ENCODE measurements at regions not wholly inside any gene's neighbourhood (a gene's known extent, or its start where the extent isn't known, plus 50 kb on each side); places are given as distances from the start of the nearest gene placed in this dataset.

- FAIRE-seq (no peak), DNase-seq (ENCODE audit: insufficient read length) (no peak)
- TF ChIP-seq POLR2AphosphoS5 (IDR thresholded peaks at IDR 0.05; ENCODE audit: low read depth, low read length), result no peak
- TF ChIP-seq TAF1 (IDR thresholded peaks at IDR 0.05; ENCODE audit: borderline replicate concordance, low read depth, low read length), result no peak
- TF ChIP-seq POLR2A (IDR thresholded peaks at IDR 0.05; ENCODE audit: low read depth, low read length), result no peak
These were observed 121.5 kb upstream of the RCN1 start for GRCh38 chr11:31969359-31969702.

- DNase-seq (ENCODE audit: insufficient read length), result no peak
These were observed 122.2 kb upstream of the RCN1 start for GRCh38 chr11:31968461-31969358.

GRCh38 chr11:31967404-31968130 is 123.3 kb upstream of the RCN1 start:
- FAIRE-seq (no peak), DNase-seq (ENCODE audit: insufficient read length) (no peak)
- TF ChIP-seq POLR2A (IDR thresholded peaks at IDR 0.05; ENCODE audit: low read depth, low read length) (no peak), TAF1 (IDR thresholded peaks at IDR 0.05; ENCODE audit: borderline replicate concordance, low read depth, low read length) (no peak), POLR2AphosphoS5 (IDR thresholded peaks at IDR 0.05; ENCODE audit: low read depth, low read length) (no peak)

More at GRCh38 chr11:31968461-31969358, 122.2 kb upstream of the RCN1 start:
- TF ChIP-seq POLR2AphosphoS5 (IDR thresholded peaks at IDR 0.05; ENCODE audit: low read depth, low read length) (no peak), TAF1 (IDR thresholded peaks at IDR 0.05; ENCODE audit: borderline replicate concordance, low read depth, low read length) (no peak), POLR2A (IDR thresholded peaks at IDR 0.05; ENCODE audit: low read depth, low read length) (no peak)
- no peak for FAIRE-seq

GRCh38 chr11:31966846-31967245 is 124.0 kb upstream of the RCN1 start:
- no peak for FAIRE-seq
- DNase-seq (ENCODE audit: insufficient read length), result no peak
- TF ChIP-seq TAF1 (IDR thresholded peaks at IDR 0.05; ENCODE audit: borderline replicate concordance, low read depth, low read length) (no peak), POLR2AphosphoS5 (IDR thresholded peaks at IDR 0.05; ENCODE audit: low read depth, low read length) (no peak), POLR2A (IDR thresholded peaks at IDR 0.05; ENCODE audit: low read depth, low read length) (no peak)

GRCh38 chr11:31964181-31964580 is 126.7 kb upstream of the RCN1 start:
- FAIRE-seq (no peak), DNase-seq (ENCODE audit: insufficient read length) (no peak)
- TF ChIP-seq TAF1 (IDR thresholded peaks at IDR 0.05; ENCODE audit: borderline replicate concordance, low read depth, low read length), result no peak
- no peak for TF ChIP-seq POLR2AphosphoS5 (IDR thresholded peaks at IDR 0.05; ENCODE audit: low read depth, low read length)
- no peak for TF ChIP-seq POLR2A (IDR thresholded peaks at IDR 0.05; ENCODE audit: low read depth, low read length)

- TF ChIP-seq POLR2A (IDR thresholded peaks at IDR 0.05; ENCODE audit: low read depth, low read length), result no peak
- no peak for TF ChIP-seq TAF1 (IDR thresholded peaks at IDR 0.05; ENCODE audit: borderline replicate concordance, low read depth, low read length)
- no peak for TF ChIP-seq POLR2AphosphoS5 (IDR thresholded peaks at IDR 0.05; ENCODE audit: low read depth, low read length)
- DNase-seq (ENCODE audit: insufficient read length) (no peak), FAIRE-seq (no peak)
These were observed 130.7 kb upstream of the RCN1 start for GRCh38 chr11:31960126-31960525.

GRCh38 chr11:31959716-31960115 is 131.2 kb upstream of the RCN1 start:
- no peak for TF ChIP-seq TAF1 (IDR thresholded peaks at IDR 0.05; ENCODE audit: borderline replicate concordance, low read depth, low read length)
- TF ChIP-seq POLR2AphosphoS5 (IDR thresholded peaks at IDR 0.05; ENCODE audit: low read depth, low read length), result no peak
- TF ChIP-seq POLR2A (IDR thresholded peaks at IDR 0.05; ENCODE audit: low read depth, low read length), result no peak
- no peak for DNase-seq (ENCODE audit: insufficient read length)
- no peak for FAIRE-seq

GRCh38 chr11:31958076-31958735 is 132.7 kb upstream of the RCN1 start:
- peak; percentile 96 for FAIRE-seq
- no peak for TF ChIP-seq POLR2AphosphoS5 (IDR thresholded peaks at IDR 0.05; ENCODE audit: low read depth, low read length)
- TF ChIP-seq TAF1 (IDR thresholded peaks at IDR 0.05; ENCODE audit: borderline replicate concordance, low read depth, low read length), result no peak
- TF ChIP-seq POLR2A (IDR thresholded peaks at IDR 0.05; ENCODE audit: low read depth, low read length), result no peak
- DNase-seq (ENCODE audit: insufficient read length), result peak; percentile 63

- TF ChIP-seq POLR2AphosphoS5 (IDR thresholded peaks at IDR 0.05; ENCODE audit: low read depth, low read length) (no peak), POLR2A (IDR thresholded peaks at IDR 0.05; ENCODE audit: low read depth, low read length) (no peak), TAF1 (IDR thresholded peaks at IDR 0.05; ENCODE audit: borderline replicate concordance, low read depth, low read length) (no peak)
- DNase-seq (ENCODE audit: insufficient read length), result no peak
- no peak for FAIRE-seq
These were observed 133.2 kb upstream of the RCN1 start for GRCh38 chr11:31957674-31958073.

- no peak for DNase-seq (ENCODE audit: insufficient read length)
- peak; percentile 17 for FAIRE-seq
- TF ChIP-seq POLR2AphosphoS5 (IDR thresholded peaks at IDR 0.05; ENCODE audit: low read depth, low read length), result no peak
These were observed 134.6 kb upstream of the RCN1 start for GRCh38 chr11:31956310-31956709.

- no peak for DNase-seq (ENCODE audit: insufficient read length)
- FAIRE-seq, result no peak
- TF ChIP-seq POLR2A (IDR thresholded peaks at IDR 0.05; ENCODE audit: low read depth, low read length), result no peak
- TF ChIP-seq TAF1 (IDR thresholded peaks at IDR 0.05; ENCODE audit: borderline replicate concordance, low read depth, low read length), result no peak
- no peak for TF ChIP-seq POLR2AphosphoS5 (IDR thresholded peaks at IDR 0.05; ENCODE audit: low read depth, low read length)
These were observed 135.0 kb upstream of the RCN1 start for GRCh38 chr11:31955838-31956237.

Data from GM12892 (cell line).